RWPE1 (cell line): ENCODE measurements at regions not wholly inside any gene's neighbourhood (a gene's known extent, or its start where the extent isn't known, plus 50 kb on each side); places are given as distances from the start of the nearest gene placed in this dataset.

Experiments used
- CTCF ChIA-PET: fragments of 350-600 bp; sonication (Branson Sonifier 250); formaldehyde crosslinking; extraction: SDS; loops from one replicate; lab custom pipeline; 2021; lab: Yijun Ruan, JAX
- POLR2A ChIA-PET: fragments of 400-600 bp; formaldehyde crosslinking; extraction: SDS; loops from one replicate; lab custom pipeline; 2020; ENCODE audit warnings: antibody characterized with exemption; ENCODE audit not compliant: low non-redundant PET; lab: Yijun Ruan, JAX
- DNase-seq: peaks from one replicate; pipeline ENCODE4 v3.0.0; 2012; ENCODE audit warnings: low spot score
- H3K27ac ChIP-seq: fragments of 450-650 bp; 2 replicates; pipeline ENCODE4 v1.5.1; 2017
- CTCF ChIP-seq: fragments of 450-650 bp; conservative IDR thresholded peaks from 2 replicates; pipeline ENCODE4 v1.5.1; 2017; ENCODE audit warnings: low read depth, mild to moderate bottlenecking

GRCh38 chr6:164331026-164331425, 916.5 kb downstream of the QKI start:
- DNase-seq: no peak
- CTCF ChIA-PET: no interaction called here
- POLR2A ChIA-PET: no interaction called here
- no peak for TF ChIP-seq CTCF
- no peak overlapping the region for H3K27ac ChIP-seq

GRCh38 chr6:164325168-164325567, 910.6 kb downstream of the QKI start:
- ChIA-PET POLR2A (no interaction called here), CTCF (interaction anchor here (0.6 kb wide), 1 partner anchor 30 kb away, joined by 5 read pairs; no protein-coding TSS in a partner anchor)
- TF ChIP-seq CTCF: no peak
- no peak overlapping the region for H3K27ac ChIP-seq
- no peak for DNase-seq

GRCh38 chr6:164322533-164322932, 908.0 kb downstream of the QKI start:
- POLR2A ChIA-PET: no interaction called here
- no peak for TF ChIP-seq CTCF
- peak; percentile 57 for DNase-seq
- CTCF ChIA-PET: no interaction called here
- H3K27ac ChIP-seq: no peak overlapping the region

- DNase-seq: no peak
- H3K27ac ChIP-seq: no peak overlapping the region
- ChIA-PET POLR2A (no interaction called here), CTCF (interaction anchor here (0.6 kb wide), 1 partner anchor 17 kb away, joined by 4 read pairs; no protein-coding TSS in a partner anchor)
- TF ChIP-seq CTCF: no peak
Observed at GRCh38 chr6:164321297-164321696, 906.8 kb downstream of the QKI start.

GRCh38 chr6:164315376-164315775, 900.9 kb downstream of the QKI start:
- no peak for TF ChIP-seq CTCF
- CTCF ChIA-PET: no interaction called here
- no peak overlapping the region for H3K27ac ChIP-seq
- DNase-seq: no peak
- POLR2A ChIA-PET: no interaction called here

GRCh38 chr6:164308339-164308738, 893.8 kb downstream of the QKI start:
- DNase-seq: no peak
- CTCF ChIA-PET: interaction anchor here (0.7 kb wide), 1 partner anchor 453 kb away, joined by 7 read pairs; no protein-coding TSS in a partner anchor
- no peak for TF ChIP-seq CTCF
- POLR2A ChIA-PET: no interaction called here
- no peak overlapping the region for H3K27ac ChIP-seq
